ENCODE measurements at regions not wholly inside any gene's neighbourhood (a gene's known extent, or its start where the extent isn't known, plus 50 kb on each side); places are given as distances from the start of the nearest gene placed in this dataset.

- TF ChIP-seq CTCF (IDR thresholded peaks at IDR 0.05; ENCODE audit: unreplicated experiment): no peak
- Mint-ChIP-seq H3K4me1 (ENCODE audit: unreplicated experiment) (peaks cover 7% of the 10 kb centered on the region), H3K27ac (ENCODE audit: unreplicated experiment) (no peak overlapping the region), H3K27me3 (ENCODE audit: unreplicated experiment) (no peaks in the 10 kb centered on the region), H3K36me3 (ENCODE audit: low read depth, unreplicated experiment) (no peaks in the 10 kb centered on the region), H3K4me3 (ENCODE audit: unreplicated experiment) (no peak overlapping the region), H3K9me3 (ENCODE audit: unreplicated experiment) (peaks cover 5% of the 10 kb centered on the region)
- DNase-seq (ENCODE audit: low spot score): no peak
Measured at GRCh38 chr2:239684996-239685395, 284.2 kb upstream of the HDAC4 start.

- no peaks in the 10 kb centered on the region for H3K36me3 Mint-ChIP-seq (ENCODE audit: low read depth, unreplicated experiment)
- no peaks in the 10 kb centered on the region for H3K27me3 Mint-ChIP-seq (ENCODE audit: unreplicated experiment)
- peaks cover 7% of the 10 kb centered on the region for H3K4me1 Mint-ChIP-seq (ENCODE audit: unreplicated experiment)
- H3K4me3 Mint-ChIP-seq (ENCODE audit: unreplicated experiment): no peak overlapping the region
- H3K9me3 Mint-ChIP-seq (ENCODE audit: unreplicated experiment): peaks cover 5% of the 10 kb centered on the region
- H3K27ac Mint-ChIP-seq (ENCODE audit: unreplicated experiment): no peak overlapping the region
- TF ChIP-seq CTCF (IDR thresholded peaks at IDR 0.05; ENCODE audit: unreplicated experiment): no peak
- no peak for DNase-seq (ENCODE audit: low spot score)
Measured at GRCh38 chr2:239684271-239684810, 283.5 kb upstream of the HDAC4 start.

DNA sequence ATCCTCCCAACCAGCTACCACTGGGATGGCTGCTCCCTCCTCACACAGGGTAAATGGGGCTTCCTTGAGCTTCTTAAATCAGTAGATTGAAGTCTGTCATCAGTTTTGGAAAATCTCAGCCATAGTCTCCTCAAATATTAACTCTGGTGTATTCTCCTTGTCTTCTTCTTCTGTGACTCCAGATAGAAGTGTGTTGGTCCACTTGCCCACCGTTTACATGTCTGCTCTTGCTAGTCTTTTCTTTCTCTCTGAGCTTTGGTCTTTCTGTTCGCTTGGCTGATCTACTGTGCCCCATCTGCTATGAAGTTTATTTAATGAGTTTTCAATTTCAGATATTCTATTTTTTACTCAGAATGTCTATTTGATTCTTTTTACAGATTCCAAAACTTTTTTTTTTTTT lies 281.7 kb upstream of the HDAC4 start:
- H3K36me3 Mint-ChIP-seq (ENCODE audit: low read depth, unreplicated experiment): no peaks in the 10 kb centered on the region
- peaks cover 7% of the 10 kb centered on the region for H3K4me1 Mint-ChIP-seq (ENCODE audit: unreplicated experiment)
- no peak for DNase-seq (ENCODE audit: low spot score)
- no peak overlapping the region for H3K27ac Mint-ChIP-seq (ENCODE audit: unreplicated experiment)
- peaks cover 5% of the 10 kb centered on the region for H3K9me3 Mint-ChIP-seq (ENCODE audit: unreplicated experiment)
- TF ChIP-seq CTCF (IDR thresholded peaks at IDR 0.05; ENCODE audit: unreplicated experiment): no peak
- no peaks in the 10 kb centered on the region for H3K27me3 Mint-ChIP-seq (ENCODE audit: unreplicated experiment)
- H3K4me3 Mint-ChIP-seq (ENCODE audit: unreplicated experiment): no peak overlapping the region

GRCh38 chr2:239679755-239680154 lies 278.9 kb upstream of the HDAC4 start:
- no peak overlapping the region for H3K4me3 Mint-ChIP-seq (ENCODE audit: unreplicated experiment)
- H3K36me3 Mint-ChIP-seq (ENCODE audit: low read depth, unreplicated experiment): no peaks in the 10 kb centered on the region
- DNase-seq (ENCODE audit: low spot score): no peak
- no peak for TF ChIP-seq CTCF (IDR thresholded peaks at IDR 0.05; ENCODE audit: unreplicated experiment)
- H3K27me3 Mint-ChIP-seq (ENCODE audit: unreplicated experiment): peaks cover 6% of the 10 kb centered on the region
- no peaks in the 10 kb centered on the region for H3K4me1 Mint-ChIP-seq (ENCODE audit: unreplicated experiment)
- H3K27ac Mint-ChIP-seq (ENCODE audit: unreplicated experiment): no peak overlapping the region
- H3K9me3 Mint-ChIP-seq (ENCODE audit: unreplicated experiment): peaks cover 5% of the 10 kb centered on the region

DNA sequence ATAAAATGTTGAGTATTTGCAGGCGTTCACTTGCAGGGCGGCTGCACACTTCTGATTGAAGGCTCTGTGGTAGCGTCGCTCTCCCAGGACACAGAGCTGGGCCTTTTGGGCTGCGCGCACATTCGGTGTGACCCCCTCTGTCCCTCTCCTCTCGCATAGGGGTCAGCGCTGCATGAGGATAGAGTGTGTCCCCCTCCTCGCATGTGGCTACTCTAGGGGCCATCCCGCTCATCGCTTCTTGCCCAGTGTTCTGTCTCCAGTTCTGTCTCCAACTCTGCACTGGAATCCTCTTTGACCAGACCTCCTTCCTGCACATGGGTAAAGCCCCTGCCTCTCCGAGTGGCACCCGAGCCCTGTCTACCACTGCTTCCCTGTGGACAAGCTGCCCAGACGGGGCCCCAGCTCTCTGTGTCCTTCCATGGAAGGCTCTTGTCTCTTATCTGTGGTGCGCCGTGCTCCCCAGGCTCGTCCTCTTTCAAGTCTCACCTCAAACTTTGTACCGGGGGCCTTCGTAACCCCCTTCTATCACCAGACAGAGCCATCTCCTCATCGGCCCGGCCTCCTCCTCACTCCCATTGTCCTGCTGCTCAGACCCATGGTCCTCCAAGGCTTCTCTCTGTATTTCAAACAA lies 278.0 kb upstream of the HDAC4 start:
- DNase-seq (ENCODE audit: low spot score): no peak

More for the DNA sequence above, 278.0 kb upstream of the HDAC4 start:
- Mint-ChIP-seq H3K36me3 (ENCODE audit: low read depth, unreplicated experiment) (no peaks in the 10 kb centered on the region), H3K27me3 (ENCODE audit: unreplicated experiment) (peaks cover 8% of the 10 kb centered on the region), H3K27ac (ENCODE audit: unreplicated experiment) (no peak overlapping the region), H3K4me1 (ENCODE audit: unreplicated experiment) (no peaks in the 10 kb centered on the region), H3K9me3 (ENCODE audit: unreplicated experiment) (peaks cover 5% of the 10 kb centered on the region), H3K4me3 (ENCODE audit: unreplicated experiment) (no peak overlapping the region)
- no peak for TF ChIP-seq CTCF (IDR thresholded peaks at IDR 0.05; ENCODE audit: unreplicated experiment)

Data from endothelial cell (in vitro differentiated cells).